ENCODE measurements at regions not wholly inside any gene's neighbourhood (a gene's known extent, or its start where the extent isn't known, plus 50 kb on each side); places are given as distances from the start of the nearest gene placed in this dataset.

DNA sequence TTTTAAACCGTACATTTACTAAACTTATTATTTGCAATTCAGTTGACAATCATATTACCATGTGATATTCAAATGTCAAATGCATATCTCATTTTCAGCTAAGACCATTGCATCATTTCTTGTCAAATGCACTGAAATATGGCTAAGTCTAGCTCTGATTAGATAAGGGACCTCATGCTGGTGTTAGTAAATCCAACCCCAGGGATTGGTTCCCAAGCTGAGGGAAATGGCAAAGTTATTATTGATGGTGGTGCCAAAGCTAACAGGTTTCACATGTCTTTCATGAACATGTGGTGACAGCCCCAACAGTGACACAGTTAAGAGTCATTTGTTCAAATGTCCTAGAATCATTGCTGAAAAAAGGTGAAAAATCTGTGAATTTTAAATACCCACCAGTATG lies 641.1 kb downstream of the MECOM start:
- no peak for TF ChIP-seq EP300 (conservative IDR thresholded peaks at IDR 0.05; ENCODE audit: poor library complexity, severe bottlenecking)
- TF ChIP-seq, protein P1, sequence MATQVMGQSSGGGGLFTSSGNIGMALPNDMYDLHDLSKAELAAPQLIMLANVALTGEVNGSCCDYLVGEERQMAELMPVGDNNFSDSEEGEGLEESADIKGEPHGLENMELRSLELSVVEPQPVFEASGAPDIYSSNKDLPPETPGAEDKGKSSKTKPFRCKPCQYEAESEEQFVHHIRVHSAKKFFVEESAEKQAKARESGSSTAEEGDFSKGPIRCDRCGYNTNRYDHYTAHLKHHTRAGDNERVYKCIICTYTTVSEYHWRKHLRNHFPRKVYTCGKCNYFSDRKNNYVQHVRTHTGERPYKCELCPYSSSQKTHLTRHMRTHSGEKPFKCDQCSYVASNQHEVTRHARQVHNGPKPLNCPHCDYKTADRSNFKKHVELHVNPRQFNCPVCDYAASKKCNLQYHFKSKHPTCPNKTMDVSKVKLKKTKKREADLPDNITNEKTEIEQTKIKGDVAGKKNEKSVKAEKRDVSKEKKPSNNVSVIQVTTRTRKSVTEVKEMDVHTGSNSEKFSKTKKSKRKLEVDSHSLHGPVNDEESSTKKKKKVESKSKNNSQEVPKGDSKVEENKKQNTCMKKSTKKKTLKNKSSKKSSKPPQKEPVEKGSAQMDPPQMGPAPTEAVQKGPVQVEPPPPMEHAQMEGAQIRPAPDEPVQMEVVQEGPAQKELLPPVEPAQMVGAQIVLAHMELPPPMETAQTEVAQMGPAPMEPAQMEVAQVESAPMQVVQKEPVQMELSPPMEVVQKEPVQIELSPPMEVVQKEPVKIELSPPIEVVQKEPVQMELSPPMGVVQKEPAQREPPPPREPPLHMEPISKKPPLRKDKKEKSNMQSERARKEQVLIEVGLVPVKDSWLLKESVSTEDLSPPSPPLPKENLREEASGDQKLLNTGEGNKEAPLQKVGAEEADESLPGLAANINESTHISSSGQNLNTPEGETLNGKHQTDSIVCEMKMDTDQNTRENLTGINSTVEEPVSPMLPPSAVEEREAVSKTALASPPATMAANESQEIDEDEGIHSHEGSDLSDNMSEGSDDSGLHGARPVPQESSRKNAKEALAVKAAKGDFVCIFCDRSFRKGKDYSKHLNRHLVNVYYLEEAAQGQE (IDR thresholded peaks at IDR 0.05; ENCODE audit: borderline replicate concordance), result no peak
- TF ChIP-seq, protein P2, sequence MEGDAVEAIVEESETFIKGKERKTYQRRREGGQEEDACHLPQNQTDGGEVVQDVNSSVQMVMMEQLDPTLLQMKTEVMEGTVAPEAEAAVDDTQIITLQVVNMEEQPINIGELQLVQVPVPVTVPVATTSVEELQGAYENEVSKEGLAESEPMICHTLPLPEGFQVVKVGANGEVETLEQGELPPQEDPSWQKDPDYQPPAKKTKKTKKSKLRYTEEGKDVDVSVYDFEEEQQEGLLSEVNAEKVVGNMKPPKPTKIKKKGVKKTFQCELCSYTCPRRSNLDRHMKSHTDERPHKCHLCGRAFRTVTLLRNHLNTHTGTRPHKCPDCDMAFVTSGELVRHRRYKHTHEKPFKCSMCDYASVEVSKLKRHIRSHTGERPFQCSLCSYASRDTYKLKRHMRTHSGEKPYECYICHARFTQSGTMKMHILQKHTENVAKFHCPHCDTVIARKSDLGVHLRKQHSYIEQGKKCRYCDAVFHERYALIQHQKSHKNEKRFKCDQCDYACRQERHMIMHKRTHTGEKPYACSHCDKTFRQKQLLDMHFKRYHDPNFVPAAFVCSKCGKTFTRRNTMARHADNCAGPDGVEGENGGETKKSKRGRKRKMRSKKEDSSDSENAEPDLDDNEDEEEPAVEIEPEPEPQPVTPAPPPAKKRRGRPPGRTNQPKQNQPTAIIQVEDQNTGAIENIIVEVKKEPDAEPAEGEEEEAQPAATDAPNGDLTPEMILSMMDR (IDR thresholded peaks at IDR 0.05; ENCODE audit: poor library complexity, severe bottlenecking), result no peak
- no peak for TF ChIP-seq TAF1 (IDR thresholded peaks at IDR 0.05; ENCODE audit: low read depth)
- TF ChIP-seq POLR2AphosphoS5 (IDR thresholded peaks at IDR 0.05), result no peak
- no peak for TF ChIP-seq EZH2 (IDR thresholded peaks at IDR 0.05; ENCODE audit: borderline replicate concordance, insufficient read depth, low read length, poor library complexity, severe bottlenecking)
- no peak for TF ChIP-seq RAD21 (conservative IDR thresholded peaks at IDR 0.05)
